Activated T-cell treated with anti-CD3 and anti-CD28 coated beads, Interleukin-2, amount 50 U/mL, for 4 hours (primary cell): ENCODE measurements at regions not wholly inside any gene's neighbourhood (a gene's known extent, or its start where the extent isn't known, plus 50 kb on each side); places are given as distances from the start of the nearest gene placed in this dataset.

Source experiments
- ATAC-seq, 2 donors: fragments of 200-7000 bp; cut with Tn5 transposase; one replicate each; pipeline ENCODE4 v1.10.0; 2021
- DNase-seq: peaks from one replicate; pipeline ENCODE4 v3.0.0-alpha.2; 2020
- H3K27me3 Mint-ChIP-seq: one replicate; pipeline ENCODE4 v1.8.0; 2021; ENCODE audit warnings: low read depth, mixed read lengths
- H3K36me3 Mint-ChIP-seq: one replicate; pipeline ENCODE4 v1.8.0; 2022; ENCODE audit warnings: mixed read lengths; ENCODE audit not compliant: insufficient read depth
- H3K4me1 Mint-ChIP-seq: one replicate; pipeline ENCODE4 v1.8.0; 2021; ENCODE audit warnings: low read depth, mixed read lengths
- H3K4me3 Mint-ChIP-seq: one replicate; pipeline ENCODE4 v1.8.0; 2021; ENCODE audit warnings: mild to moderate bottlenecking, moderate library complexity, mixed read lengths
- H3K9me3 Mint-ChIP-seq: one replicate; pipeline ENCODE4 v1.8.0; 2021; ENCODE audit warnings: mixed read lengths

- Mint-ChIP-seq H3K4me3 (no peak overlapping the region), H3K27me3 (peaks cover 16% of the 10 kb centered on the region), H3K4me1 (no peaks in the 10 kb centered on the region), H3K36me3 (no peaks in the 10 kb centered on the region), H3K9me3 (no peaks in the 10 kb centered on the region)
- DNase-seq: no peak
- ATAC-seq: no peak
Observed at GRCh38 chr17:79546386-79546785, 64.5 kb downstream of the RBFOX3 start.

DNA sequence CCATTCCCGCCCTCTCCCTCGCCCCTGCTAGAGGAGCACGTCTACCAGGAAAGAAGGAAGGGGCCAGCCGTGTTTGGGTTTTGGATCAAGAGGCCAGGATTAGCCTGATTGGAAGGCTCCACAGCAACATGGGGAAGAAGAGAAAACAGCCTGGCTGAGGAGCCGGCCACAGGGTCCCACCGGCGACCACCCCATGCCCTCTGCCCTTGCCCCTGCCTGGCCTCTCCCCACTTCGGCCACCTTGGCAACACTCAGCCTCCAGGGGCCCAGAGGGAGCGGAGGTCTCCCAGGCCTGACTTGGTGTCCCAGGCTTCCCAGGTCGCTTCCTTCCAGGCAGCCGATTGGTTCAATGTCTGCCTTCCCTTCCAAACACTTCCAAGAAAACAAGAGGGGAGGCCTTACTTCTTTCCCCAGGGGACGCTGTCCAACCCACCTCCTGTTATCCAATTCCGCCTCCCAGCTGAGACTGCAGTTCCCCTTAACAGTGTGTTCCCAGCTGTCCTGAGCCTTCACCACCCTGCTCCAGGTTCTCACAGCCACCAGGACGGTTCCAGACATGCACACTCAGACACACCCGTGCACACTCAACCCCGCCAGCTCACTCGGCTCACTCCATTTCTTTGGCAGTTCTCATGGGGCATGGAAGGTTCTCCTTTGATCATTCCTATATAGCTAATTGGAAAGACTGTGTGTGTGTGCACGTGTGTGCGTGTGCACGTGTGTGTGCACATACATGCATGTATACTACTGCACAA, 65.4 kb downstream of the RBFOX3 start:
- H3K4me1 Mint-ChIP-seq: no peaks in the 10 kb centered on the region
- ATAC-seq: no peak
- no peak overlapping the region for H3K4me3 Mint-ChIP-seq
- peaks cover 16% of the 10 kb centered on the region for H3K27me3 Mint-ChIP-seq
- no peaks in the 10 kb centered on the region for H3K36me3 Mint-ChIP-seq
- no peak for DNase-seq
- no peaks in the 10 kb centered on the region for H3K9me3 Mint-ChIP-seq

GRCh38 chr17:79544142-79544914, 66.5 kb downstream of the RBFOX3 start:
- Mint-ChIP-seq H3K27me3 (peaks cover 16% of the 10 kb centered on the region), H3K4me1 (no peaks in the 10 kb centered on the region), H3K9me3 (no peaks in the 10 kb centered on the region), H3K36me3 (no peaks in the 10 kb centered on the region), H3K4me3 (no peak overlapping the region)
- no peak for DNase-seq
- ATAC-seq: no peak

DNA sequence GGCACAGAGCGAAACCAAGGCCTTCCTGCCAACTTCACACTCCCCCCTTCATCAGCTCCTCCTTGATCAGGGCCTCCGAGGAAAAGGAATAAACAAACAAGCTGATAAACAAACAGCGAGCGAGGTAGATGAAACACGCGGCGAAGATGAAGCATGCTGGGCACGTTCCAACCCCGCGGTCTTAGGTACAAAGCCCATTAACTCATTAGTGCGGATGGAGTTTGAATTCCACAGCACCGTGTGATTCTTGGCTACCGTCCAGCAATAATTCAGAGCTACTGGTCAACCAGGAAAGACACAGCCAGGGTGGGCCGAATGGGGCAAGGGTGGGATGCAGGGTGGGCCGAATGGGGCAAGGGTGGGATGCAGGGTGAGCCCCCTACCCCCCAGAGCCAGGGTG, 67.3 kb downstream of the RBFOX3 start:
- Mint-ChIP-seq H3K9me3 (no peaks in the 10 kb centered on the region), H3K36me3 (no peaks in the 10 kb centered on the region), H3K27me3 (peaks cover 14% of the 10 kb centered on the region), H3K4me3 (no peak overlapping the region), H3K4me1 (no peaks in the 10 kb centered on the region)
- ATAC-seq (no peak), DNase-seq (no peak)

DNA sequence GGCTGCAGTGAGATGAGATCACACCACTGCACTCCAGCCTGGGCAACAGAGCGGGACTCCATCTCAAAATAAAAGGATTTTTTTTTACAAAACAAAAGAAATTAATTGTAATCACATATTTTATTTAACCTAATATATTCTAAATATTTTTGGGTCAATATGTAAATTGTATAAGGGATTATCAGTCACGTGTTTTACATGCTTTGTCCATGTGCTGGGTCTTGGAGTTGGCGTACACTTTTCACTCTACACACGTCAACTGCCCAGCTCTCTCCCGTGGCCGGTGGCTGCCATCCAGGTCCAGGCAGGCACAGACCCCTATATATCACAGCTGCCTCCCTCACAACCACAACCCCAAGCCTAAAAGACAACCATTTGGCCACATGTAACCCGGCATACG, 68.1 kb downstream of the RBFOX3 start:
- H3K4me1 Mint-ChIP-seq: no peaks in the 10 kb centered on the region
- no peaks in the 10 kb centered on the region for H3K36me3 Mint-ChIP-seq
- ATAC-seq (no peak), DNase-seq (no peak)
- peaks cover 14% of the 10 kb centered on the region for H3K27me3 Mint-ChIP-seq
- no peak overlapping the region for H3K4me3 Mint-ChIP-seq
- H3K9me3 Mint-ChIP-seq: no peaks in the 10 kb centered on the region

DNA sequence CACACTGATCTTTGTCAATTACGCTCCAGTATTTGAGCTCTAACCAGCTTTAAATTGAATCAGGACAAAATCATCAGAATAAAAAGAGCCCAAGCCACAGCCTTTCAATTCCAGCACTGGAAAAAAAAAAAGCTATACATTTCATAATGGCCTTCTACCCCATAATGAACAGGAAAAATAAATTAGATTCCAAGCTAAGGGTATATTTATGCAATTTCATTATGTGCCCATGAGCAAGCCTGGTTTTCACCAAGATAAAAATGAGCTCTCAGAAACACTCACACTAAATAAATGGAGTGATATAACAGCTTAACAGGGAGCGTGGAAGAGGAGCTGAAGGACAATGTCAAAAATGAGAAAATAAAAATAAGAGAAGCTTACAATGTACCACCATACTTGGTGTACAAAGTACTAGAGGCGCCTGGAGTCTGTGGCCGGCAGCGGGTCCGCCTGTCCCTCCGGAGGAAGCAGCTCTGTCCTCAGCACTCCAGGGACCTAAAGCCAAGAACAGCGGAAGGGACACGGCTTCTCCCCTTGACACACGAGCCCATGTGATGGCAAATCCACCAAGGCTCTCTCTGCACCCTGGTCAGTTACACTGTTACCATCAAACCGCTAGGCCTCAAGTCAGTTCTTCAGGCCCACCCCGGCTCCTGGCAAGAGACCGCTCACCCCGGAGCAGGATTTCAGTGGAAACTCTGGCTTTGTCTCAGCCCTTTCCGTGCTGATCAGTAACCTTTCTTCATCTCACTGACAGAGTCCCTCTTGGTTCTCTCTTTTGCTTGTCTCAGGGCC, 69.6 kb downstream of the RBFOX3 start:
- Mint-ChIP-seq H3K36me3 (no peaks in the 10 kb centered on the region), H3K27me3 (peaks cover 12% of the 10 kb centered on the region), H3K9me3 (no peaks in the 10 kb centered on the region), H3K4me3 (no peak overlapping the region), H3K4me1 (no peaks in the 10 kb centered on the region)
- ATAC-seq: no peak
- DNase-seq: no peak

GRCh38 chr17:79539944-79540705, 70.7 kb downstream of the RBFOX3 start:
- DNase-seq (no peak), ATAC-seq (no peak)
- Mint-ChIP-seq H3K9me3 (no peaks in the 10 kb centered on the region), H3K27me3 (peaks cover 5% of the 10 kb centered on the region), H3K4me3 (no peak overlapping the region), H3K36me3 (no peaks in the 10 kb centered on the region), H3K4me1 (no peaks in the 10 kb centered on the region)

GRCh38 chr17:79538291-79538690, 72.6 kb downstream of the RBFOX3 start:
- Mint-ChIP-seq H3K9me3 (no peaks in the 10 kb centered on the region), H3K4me3 (no peak overlapping the region)
- ATAC-seq: no peak

GRCh38 chr17:79537686-79538085, 73.2 kb downstream of the RBFOX3 start:
- DNase-seq (no peak), ATAC-seq (no peak)
- no peaks in the 10 kb centered on the region for H3K9me3 Mint-ChIP-seq
- H3K4me1 Mint-ChIP-seq: no peaks in the 10 kb centered on the region
- H3K4me3 Mint-ChIP-seq: no peak overlapping the region
- H3K36me3 Mint-ChIP-seq: no peaks in the 10 kb centered on the region
- H3K27me3 Mint-ChIP-seq: peaks cover 7% of the 10 kb centered on the region

More at GRCh38 chr17:79538291-79538690, 72.6 kb downstream of the RBFOX3 start:
- Mint-ChIP-seq H3K27me3 (peaks cover 3% of the 10 kb centered on the region), H3K4me1 (no peaks in the 10 kb centered on the region), H3K36me3 (no peaks in the 10 kb centered on the region)
- DNase-seq: no peak

DNA sequence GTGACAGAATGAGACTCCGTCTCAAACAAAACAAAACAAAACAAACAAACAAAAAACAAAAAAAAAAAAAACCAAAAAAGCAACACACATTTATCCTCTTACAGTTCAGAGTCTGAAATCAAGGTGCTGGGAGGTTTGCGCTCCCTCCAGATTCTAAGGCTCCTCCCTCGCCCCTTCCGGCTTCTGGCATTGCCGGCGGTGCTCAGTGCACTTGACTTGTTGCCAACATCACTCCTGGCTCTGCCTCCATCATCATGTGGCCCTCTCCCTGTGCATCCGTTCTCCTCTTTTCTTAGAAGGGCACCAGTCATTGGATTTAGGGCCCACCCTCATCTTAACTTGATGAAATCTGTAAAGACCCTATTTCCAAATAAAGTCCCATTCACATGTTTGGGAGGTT, 73.8 kb downstream of the RBFOX3 start:
- DNase-seq (no peak), ATAC-seq (no peak)
- Mint-ChIP-seq H3K9me3 (no peaks in the 10 kb centered on the region), H3K36me3 (no peaks in the 10 kb centered on the region), H3K4me1 (no peaks in the 10 kb centered on the region), H3K4me3 (no peak overlapping the region), H3K27me3 (peaks cover 10% of the 10 kb centered on the region)

DNA sequence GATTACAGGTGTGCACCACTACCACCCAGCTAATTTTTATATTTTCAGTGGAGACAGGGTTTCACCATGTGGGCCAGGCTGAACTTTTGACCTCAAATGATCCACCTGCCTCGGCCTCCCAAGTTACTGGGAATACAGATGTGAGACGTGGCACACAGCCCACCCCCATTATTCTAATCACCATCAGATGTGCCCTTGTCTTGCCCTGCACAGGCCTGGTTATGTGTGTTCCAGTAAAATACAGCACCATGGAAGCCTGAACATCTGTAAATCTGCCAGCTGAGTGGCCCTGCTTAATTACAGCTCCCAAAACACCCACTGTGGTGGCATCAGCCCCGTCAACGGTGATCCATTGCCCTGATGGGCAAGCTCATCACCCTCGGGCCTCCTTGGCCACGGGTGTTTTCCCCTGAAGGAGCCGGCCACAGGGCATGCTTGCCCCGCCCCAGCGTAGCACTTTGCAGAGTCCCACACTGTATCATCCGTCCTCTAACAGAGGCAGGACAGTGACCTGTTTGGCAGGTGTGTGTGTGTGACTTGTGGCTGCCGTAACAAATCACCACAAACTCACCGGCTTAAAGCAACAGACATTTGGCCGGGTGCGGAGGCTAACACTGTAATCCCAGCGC, 74.5 kb downstream of the RBFOX3 start:
- DNase-seq (no peak), ATAC-seq (no peak)
- Mint-ChIP-seq H3K4me1 (no peaks in the 10 kb centered on the region), H3K36me3 (no peaks in the 10 kb centered on the region), H3K4me3 (no peak overlapping the region), H3K9me3 (no peaks in the 10 kb centered on the region), H3K27me3 (peaks cover 14% of the 10 kb centered on the region)

- ATAC-seq: no peak
- Mint-ChIP-seq H3K4me3 (no peak overlapping the region), H3K36me3 (no peaks in the 10 kb centered on the region), H3K9me3 (no peaks in the 10 kb centered on the region), H3K27me3 (peaks cover 14% of the 10 kb centered on the region), H3K4me1 (no peaks in the 10 kb centered on the region)
- DNase-seq: no peak
Observed at GRCh38 chr17:79535728-79536025, 75.2 kb downstream of the RBFOX3 start.

DNA sequence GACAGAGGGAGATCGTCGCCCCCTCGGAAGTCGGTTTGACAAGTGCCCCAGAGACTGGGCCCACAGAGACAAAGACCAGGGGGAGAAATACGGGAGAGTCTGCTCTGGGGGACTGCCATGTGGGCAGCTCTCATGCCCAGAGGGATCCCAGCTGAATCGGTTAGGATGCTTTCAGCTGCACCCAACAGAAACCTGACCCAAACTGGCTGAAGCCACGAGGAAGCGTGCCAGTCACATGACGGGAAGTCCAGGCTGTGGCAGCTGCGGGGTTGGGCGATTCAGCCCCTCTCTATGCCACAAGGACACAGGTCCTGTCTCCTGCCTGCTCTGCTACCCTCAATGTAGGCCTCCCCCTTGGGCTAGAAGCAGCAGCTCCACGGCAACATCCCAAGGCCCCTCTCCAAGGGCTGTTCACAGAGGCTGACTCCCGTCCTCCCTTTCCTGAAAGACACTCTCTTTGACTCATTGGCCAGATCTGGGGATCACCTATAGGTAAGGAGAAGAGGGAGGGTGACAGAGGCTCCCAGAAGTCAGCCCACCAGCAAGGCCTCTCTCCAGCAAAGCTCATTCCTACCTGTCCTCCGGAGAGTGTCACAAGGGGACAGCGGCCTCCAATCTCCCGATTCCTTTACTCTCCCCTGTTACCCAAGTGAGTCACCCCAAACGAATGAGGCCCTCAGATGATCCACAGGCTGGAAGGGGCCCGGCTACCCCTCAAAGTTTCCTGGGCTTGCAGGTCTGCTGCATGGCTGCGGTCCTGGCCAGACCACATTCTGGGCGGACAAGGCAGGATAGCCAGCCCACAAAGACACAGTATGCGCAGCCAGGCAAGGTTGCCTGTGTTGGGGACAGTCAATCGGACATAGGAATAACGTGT, 75.8 kb downstream of the RBFOX3 start:
- no peaks in the 10 kb centered on the region for H3K4me1 Mint-ChIP-seq
- no peaks in the 10 kb centered on the region for H3K9me3 Mint-ChIP-seq
- ATAC-seq (no peak), DNase-seq (no peak)
- no peak overlapping the region for H3K4me3 Mint-ChIP-seq
- H3K27me3 Mint-ChIP-seq: peaks cover 14% of the 10 kb centered on the region
- H3K36me3 Mint-ChIP-seq: no peaks in the 10 kb centered on the region
